HuH-7 (cell line): ENCODE measurements at regions not wholly inside any gene's neighbourhood (a gene's known extent, or its start where the extent isn't known, plus 50 kb on each side); places are given as distances from the start of the nearest gene placed in this dataset.

Experiments used
- DNase-seq: peaks from one replicate; pipeline ENCODE4 v3.0.0; 2011; ENCODE audit warnings: low spot score

- no peak for DNase-seq
Observed at GRCh38 chr10:2445370-2445769, 622.0 kb upstream of the PFKP start.

DNA sequence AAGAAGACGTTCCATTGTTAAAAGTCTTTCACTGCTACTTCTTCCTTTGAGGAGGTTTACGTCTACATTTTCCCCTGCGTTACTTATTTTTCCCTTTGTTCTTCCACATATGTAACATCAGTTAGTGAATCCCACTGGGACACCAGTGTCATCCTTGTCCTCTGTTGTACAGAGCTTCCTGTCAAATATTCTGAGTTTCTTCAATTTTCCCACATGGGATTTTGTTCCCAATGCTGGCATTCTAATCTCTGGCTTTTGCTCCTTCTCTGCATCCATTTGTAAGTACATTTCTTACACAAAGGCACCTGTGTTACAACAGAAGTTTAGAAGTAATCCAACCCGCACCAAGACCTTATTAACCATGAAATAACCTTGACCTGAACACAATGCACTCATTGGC, 627.4 kb upstream of the PFKP start:
- DNase-seq: no peak

GRCh38 chr10:2439000-2439399, 628.3 kb upstream of the PFKP start:
- DNase-seq: no peak

DNA sequence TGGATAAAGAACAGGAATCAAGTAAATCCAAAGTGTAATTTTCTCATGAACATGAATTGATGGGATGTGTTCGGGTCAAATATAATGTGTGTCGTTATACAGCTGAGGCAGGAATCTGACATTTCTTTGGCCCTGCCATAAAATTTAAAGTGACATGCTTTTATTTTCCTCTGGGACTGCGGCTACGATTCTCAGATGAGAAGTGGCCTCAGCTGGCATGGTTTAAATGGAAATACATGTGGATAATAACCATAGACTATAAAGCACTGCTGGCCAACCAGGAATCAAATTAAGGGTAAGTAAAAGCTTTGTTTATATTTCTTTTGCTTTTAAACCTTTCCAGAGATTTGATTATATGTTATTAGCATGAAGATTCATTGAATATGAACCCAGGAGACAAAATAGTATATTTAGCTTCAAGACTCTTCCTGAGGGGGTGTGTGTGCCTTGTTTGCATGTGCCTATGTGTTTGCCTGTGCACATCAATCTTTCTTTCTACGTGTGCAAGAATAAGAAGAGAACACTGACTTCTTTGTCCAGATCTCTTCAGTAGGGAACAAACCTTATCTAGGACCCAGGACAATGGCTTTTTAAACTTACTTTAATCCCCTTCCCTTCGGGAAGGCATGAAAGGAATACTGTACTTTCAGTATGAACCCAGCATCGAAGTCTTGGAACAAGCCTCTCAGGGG, 629.0 kb upstream of the PFKP start:
- DNase-seq: no peak

DNA sequence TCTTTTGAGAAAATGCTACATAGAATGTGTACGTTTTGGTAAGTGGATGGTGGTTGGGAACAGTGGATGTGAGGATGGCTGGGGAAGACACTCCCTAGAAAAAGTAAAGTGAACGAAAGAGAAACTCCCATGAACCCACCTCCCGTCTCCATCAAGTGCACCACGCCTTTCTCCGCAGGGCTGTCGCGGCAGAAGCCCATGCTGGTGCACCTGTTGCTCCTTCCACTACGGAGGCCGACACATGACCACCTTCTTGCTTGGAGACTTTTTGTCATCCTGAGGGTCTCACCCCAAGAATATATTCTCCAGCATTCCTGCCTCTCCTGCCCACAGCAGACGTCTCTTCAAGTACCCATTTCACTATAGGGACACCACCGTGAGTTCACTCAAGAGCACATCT, 630.4 kb upstream of the PFKP start:
- DNase-seq: no peak

GRCh38 chr10:2431961-2432360, 635.4 kb upstream of the PFKP start:
- no peak for DNase-seq

DNA sequence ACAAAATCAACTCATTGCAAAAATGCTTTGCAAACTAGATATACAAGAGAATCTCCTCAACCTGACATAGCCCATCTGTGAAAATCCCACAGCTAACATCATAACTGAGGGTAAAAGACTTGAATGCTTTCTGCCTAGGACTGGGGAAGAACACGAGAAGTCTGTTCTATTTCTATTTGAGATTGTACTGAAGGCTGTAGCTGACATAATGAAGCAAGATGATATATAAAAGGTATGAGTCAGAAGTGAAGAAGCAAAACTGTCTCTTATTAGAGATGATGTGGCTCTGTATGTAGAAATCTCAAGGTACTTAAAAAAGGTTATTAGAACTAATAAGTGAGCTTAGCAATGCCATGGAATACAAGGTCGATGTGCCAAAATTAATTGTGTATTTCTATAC, 639.9 kb upstream of the PFKP start:
- DNase-seq: no peak

- DNase-seq: no peak
Observed at GRCh38 chr10:2425320-2425719, 642.0 kb upstream of the PFKP start.

- DNase-seq: no peak
Observed at GRCh38 chr10:2414562-2414961, 652.8 kb upstream of the PFKP start.

DNA sequence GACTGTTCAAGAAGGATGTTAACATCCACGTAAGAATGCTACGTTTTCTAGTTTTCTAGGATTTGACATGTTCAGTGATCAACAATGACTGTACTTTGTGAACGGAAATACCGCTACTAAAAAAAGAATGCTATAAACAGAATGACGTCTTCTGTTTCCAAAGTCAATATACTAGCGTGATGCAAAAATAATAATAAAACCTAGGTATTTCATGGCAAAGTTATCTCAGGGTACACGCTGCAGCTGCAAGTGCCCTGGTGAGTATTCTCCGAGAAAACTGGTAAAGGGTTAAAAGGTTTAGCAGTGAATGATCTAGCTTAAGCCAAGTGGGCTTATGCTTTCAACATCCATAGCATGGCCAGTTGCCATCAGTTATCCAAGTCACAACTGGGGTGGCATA, 653.3 kb upstream of the PFKP start:
- no peak for DNase-seq

DNA sequence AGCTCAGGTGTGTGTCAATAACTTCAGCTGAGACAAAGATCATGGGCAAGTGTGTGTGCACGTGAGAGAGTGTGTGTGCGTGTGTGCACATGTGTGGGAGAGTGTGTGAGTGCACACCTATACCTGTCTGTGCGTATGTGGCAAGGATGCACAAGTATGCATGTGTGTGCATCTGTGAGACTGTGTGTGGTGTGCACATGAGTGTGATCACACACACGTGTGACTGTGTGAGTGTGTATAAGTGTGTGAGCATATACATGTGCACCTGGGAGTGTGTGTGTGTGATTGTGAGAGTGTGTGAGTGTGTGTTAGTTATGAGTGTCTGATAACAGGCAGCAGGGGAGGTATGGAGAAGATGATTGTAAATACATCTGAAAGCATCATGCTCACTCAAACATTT, 657.3 kb upstream of the PFKP start:
- no peak for DNase-seq

DNA sequence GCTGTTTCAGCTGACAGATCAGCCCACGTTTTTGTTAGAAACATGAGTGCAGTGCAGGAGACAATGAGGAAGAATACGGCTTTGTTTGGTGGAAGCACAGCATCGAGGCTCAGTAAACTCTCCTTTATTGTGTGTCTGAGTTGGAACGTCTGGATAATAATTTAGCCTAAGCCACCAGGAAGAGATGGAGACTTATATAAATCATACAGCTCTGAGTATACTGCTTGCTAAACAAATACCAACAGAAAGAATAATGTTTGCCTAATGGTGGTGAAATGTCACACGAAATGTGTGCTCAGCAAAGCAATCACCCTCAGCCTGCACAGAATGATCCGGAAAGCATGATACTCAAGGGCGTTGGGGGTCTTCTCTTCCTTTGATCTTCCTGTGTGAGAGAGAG, 664.1 kb upstream of the ADARB2 start:
- DNase-seq: no peak

DNA sequence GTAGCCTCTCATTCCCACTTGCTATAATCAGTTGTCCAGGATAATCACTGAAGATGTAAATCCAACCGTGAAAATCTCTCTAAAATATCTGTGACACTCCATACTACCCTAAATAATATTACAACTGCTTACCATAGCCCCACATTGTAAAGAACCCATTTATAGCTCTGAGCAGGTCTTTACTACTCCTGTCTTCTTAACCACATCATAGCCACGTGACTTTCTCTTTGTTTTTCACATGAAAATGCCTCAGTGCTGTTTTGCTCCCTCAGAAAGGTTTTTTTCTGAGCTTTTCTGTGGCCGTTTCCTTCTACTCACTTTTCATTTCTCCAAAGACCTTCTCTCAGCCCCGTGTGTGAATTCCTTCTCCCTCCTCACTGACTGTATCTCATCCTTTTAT, 662.2 kb upstream of the ADARB2 start:
- no peak for DNase-seq

DNA sequence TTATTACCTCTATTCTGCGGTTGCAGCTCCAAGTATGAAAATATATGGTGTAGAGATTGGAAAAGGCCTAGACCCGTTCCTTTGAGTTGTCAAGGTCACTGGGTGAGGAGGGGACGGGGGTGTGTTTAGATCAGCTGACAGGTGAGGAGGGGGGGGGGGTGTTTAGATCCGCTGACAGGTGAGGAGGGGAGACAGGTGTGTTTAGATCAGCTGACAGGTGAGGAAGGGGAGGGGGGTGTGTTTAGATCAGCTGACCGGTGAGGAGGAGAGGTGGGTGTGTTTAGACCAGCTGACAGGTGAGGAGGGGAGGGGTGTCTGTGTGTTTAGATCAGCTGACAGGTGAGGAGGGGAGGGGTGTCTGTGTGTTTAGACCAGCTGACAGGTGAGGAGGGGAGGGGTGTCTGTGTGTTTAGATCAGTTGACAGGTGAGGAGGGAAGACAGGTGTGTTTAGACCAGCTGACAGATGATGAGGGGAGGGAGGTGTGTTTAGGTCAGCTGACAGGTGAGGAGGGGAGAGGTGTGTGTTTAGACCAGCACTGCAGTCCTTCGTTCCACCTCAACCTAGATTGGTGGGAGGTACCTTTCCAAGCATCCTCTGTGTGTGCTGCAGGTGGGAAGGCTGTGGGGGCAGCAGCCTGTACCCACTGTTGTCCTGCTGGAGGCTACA, 655.0 kb upstream of the ADARB2 start:
- DNase-seq: peak; percentile 38

DNA sequence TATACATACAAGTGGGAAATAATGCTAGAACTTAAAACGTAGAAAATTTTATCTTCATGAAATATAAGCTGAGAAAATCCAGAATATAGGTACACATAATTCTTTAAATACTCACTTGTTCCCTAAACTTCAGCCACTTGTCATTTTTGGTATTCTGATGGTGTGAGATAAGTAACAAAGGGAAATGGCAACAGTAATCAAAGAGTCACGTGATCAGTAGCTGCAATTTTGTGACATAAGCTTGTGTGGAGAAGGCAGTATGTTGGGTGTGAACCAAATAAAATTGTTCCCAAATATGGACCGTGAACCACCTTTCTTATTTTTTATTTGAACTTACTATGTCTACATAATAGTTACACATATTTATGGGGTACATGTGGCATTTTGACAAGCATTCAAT, 650.3 kb upstream of the ADARB2 start:
- DNase-seq: no peak

GRCh38 chr10:2387261-2387660, 649.9 kb upstream of the ADARB2 start:
- DNase-seq: no peak

- DNase-seq: no peak
Observed at GRCh38 chr10:2380218-2380617, 642.9 kb upstream of the ADARB2 start.

- DNase-seq: no peak
Observed at GRCh38 chr10:2367083-2367482, 629.8 kb upstream of the ADARB2 start.

DNA sequence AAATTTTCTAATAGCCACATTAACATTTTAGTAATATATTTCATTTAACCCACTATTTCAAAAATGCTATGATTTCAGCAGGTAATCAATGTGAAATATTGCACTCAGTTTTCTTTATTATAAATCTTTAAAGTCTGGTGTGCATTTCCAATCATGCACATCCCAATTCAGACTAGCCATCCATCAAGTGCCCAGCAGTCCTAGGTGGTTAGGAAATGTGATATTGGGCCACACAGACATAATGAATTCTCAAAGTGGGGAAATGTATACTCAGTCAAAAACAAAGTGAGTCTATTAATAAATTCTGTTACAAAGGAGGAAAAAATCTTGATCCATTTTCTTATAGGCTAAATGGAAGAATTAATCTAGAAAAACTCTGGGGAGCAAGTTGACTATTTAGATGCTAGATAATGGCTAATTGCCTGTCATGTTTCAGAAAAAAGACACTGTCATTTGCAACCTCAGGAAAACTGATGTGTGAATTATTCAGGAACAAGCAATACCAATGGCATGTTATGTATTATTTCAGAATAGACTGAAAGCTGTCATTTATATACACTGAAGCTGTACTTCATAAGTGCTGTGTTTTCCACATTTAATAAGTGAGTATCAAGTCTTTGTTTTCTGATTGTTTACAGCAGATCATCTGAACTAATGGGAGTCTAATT, 629.1 kb upstream of the ADARB2 start:
- DNase-seq: no peak

GRCh38 chr10:2362331-2362730, 625.0 kb upstream of the ADARB2 start:
- DNase-seq: no peak

GRCh38 chr10:2358586-2358985, 621.3 kb upstream of the ADARB2 start:
- DNase-seq: no peak

- no peak for DNase-seq
Observed at GRCh38 chr10:2356670-2357069, 619.3 kb upstream of the ADARB2 start.

DNA sequence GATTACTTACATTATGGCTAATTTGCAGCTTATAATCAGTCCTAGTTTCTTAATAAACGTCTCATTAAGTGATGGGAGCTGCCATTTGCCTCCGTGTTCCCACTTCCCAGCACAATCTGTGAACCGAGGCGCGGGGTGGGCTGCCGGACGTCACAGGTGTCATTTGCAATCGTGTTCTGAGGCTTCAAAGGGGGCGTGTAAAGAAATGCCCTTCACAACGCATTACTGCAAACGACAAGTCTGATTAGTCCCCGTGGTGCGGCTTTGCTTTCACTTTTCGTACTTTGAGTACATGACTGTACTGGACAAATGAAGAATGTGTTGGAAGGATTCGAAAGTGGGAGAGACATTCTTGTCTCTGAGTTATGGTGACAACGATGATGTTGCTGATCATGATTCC, 614.2 kb upstream of the ADARB2 start:
- no peak for DNase-seq

- no peak for DNase-seq
Observed at GRCh38 chr10:2342206-2342605, 604.9 kb upstream of the ADARB2 start.
